ENCODE measurements at regions not wholly inside any gene's neighbourhood (a gene's known extent, or its start where the extent isn't known, plus 50 kb on each side); places are given as distances from the start of the nearest gene placed in this dataset.

GRCh38 chr6:84280639-84281038, 53.2 kb upstream of the CEP162 start:
- no peak for DNase-seq (ENCODE audit: low spot score)

- no peak for DNase-seq (ENCODE audit: low spot score)
Measured at GRCh38 chr6:84280030-84280429, 52.6 kb upstream of the CEP162 start.

- no peak for DNase-seq (ENCODE audit: low spot score)
Measured at GRCh38 chr6:84278321-84278998, 51.0 kb upstream of the CEP162 start.

Data from mesenteric fat pad (tissue), 1 donor.